HepG2 (cell line): ENCODE measurements at regions not wholly inside any gene's neighbourhood (a gene's known extent, or its start where the extent isn't known, plus 50 kb on each side); places are given as distances from the start of the nearest gene placed in this dataset.

Source experiments
- GABPA ChIP-seq, 2 experiments: IDR thresholded peaks; 2 replicates each; pipeline ENCODE4 v1.6.1; 2011 to 2016; ENCODE audit warnings: low read depth in 2 of 2, low read length in 1 of 2, missing biosample characterization in 1 of 2, missing genetic modification characterization in 1 of 2
- JUNB ChIP-seq: sonication (generic); formaldehyde crosslinking; IDR thresholded peaks from 2 replicates; pipeline ENCODE4 v1.8.0; 2022; ENCODE audit warnings: missing genetic modification reagents, mild to moderate bottlenecking, borderline replicate concordance
- KLF16 ChIP-seq, 2 experiments: sonication (generic) in 1 of 2; formaldehyde crosslinking in 1 of 2; IDR thresholded peaks; 2 replicates each; pipeline versions ENCODE4 v1.6.1 to v1.8.0; 2016 to 2023; ENCODE audit warnings: missing genetic modification reagents in 2 of 2, missing compliant biosample characterization in 1 of 2
- ZBTB20 ChIP-seq: sonication (generic); formaldehyde crosslinking; IDR thresholded peaks from 2 replicates; pipeline ENCODE4 v1.8.1; 2023; ENCODE audit warnings: missing genetic modification reagents, low read depth, mild to moderate bottlenecking, borderline replicate concordance
- ZFP90 ChIP-seq: sonication (generic); formaldehyde crosslinking; IDR thresholded peaks from 2 replicates; pipeline ENCODE4 v1.8.0; 2022; ENCODE audit warnings: missing genetic modification reagents, mild to moderate bottlenecking, inconsistent platforms, borderline replicate concordance
- ZNF484 ChIP-seq: sonication (generic); formaldehyde crosslinking; IDR thresholded peaks from 2 replicates; pipeline ENCODE4 v1.5.1; 2020; ENCODE audit warnings: mild to moderate bottlenecking, low read depth, missing genetic modification reagents, borderline replicate concordance
- ZNF530 ChIP-seq: sonication (generic); formaldehyde crosslinking; IDR thresholded peaks from 2 replicates; pipeline ENCODE4 v1.5.0; 2020; ENCODE audit warnings: low read depth, mild to moderate bottlenecking, missing genetic modification reagents
- ZNF737 ChIP-seq: sonication (generic); formaldehyde crosslinking; IDR thresholded peaks from 2 replicates; pipeline ENCODE4 v1.5.0; 2020; ENCODE audit warnings: missing genetic modification reagents, mild to moderate bottlenecking, borderline replicate concordance
- ZNF773 ChIP-seq: sonication (generic); formaldehyde crosslinking; IDR thresholded peaks from 2 replicates; pipeline ENCODE4 v1.4.0; 2020; ENCODE audit warnings: missing genetic modification reagents, borderline replicate concordance
- TF ChIP-seq, protein P1 (sequence below): sonication (generic); formaldehyde crosslinking; IDR thresholded peaks from 2 replicates; pipeline ENCODE4 v1.5.0; 2020; ENCODE audit warnings: mild to moderate bottlenecking, missing genetic modification reagents, moderate library complexity
- TF ChIP-seq, protein P2 (sequence below): IDR thresholded peaks from 2 replicates; pipeline ENCODE4 v1.6.1; 2012; ENCODE audit warnings: low read length, improper control_type of control experiment

DNA sequence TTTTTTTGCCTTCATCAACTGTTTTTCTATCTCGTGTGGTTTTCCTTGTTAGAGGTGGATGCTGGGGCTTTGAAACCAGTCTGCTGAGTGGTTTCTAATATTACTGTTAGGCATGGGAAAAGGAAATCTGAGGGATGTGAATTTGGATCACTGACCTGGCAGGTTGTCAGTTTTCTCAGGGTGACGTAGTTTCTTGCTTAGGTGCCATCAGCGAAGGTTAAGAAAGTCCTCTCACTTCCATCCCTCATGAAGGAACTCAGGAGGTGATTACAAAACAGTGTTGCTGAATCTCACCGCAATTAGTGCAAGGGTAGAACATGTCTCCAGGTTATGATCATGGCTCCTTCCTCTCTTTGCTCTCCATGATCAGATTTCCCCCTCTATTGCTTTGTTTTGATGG, 135.9 kb downstream of the SOX4 start:
- no peak for TF ChIP-seq KLF16 (CRISPR knock-in tag; IDR thresholded peaks at IDR 0.05)
- no peak for TF ChIP-seq ZNF737 (CRISPR knock-in tag)
- TF ChIP-seq GABPA (IDR thresholded peaks at IDR 0.05; ENCODE audit: low read depth, low read length), result no peak
- no peak for TF ChIP-seq GABPA (CRISPR knock-in tag; IDR thresholded peaks at IDR 0.05; ENCODE audit: low read depth)
- TF ChIP-seq ZNF530 (CRISPR knock-in tag), result no peak
- TF ChIP-seq, protein P1, sequence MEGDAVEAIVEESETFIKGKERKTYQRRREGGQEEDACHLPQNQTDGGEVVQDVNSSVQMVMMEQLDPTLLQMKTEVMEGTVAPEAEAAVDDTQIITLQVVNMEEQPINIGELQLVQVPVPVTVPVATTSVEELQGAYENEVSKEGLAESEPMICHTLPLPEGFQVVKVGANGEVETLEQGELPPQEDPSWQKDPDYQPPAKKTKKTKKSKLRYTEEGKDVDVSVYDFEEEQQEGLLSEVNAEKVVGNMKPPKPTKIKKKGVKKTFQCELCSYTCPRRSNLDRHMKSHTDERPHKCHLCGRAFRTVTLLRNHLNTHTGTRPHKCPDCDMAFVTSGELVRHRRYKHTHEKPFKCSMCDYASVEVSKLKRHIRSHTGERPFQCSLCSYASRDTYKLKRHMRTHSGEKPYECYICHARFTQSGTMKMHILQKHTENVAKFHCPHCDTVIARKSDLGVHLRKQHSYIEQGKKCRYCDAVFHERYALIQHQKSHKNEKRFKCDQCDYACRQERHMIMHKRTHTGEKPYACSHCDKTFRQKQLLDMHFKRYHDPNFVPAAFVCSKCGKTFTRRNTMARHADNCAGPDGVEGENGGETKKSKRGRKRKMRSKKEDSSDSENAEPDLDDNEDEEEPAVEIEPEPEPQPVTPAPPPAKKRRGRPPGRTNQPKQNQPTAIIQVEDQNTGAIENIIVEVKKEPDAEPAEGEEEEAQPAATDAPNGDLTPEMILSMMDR (CRISPR knock-in tag), result no peak
- no peak for TF ChIP-seq ZNF773 (CRISPR knock-in tag)
- no peak for TF ChIP-seq ZFP90
- no peak for TF ChIP-seq ZNF484 (CRISPR knock-in tag)
- no peak for TF ChIP-seq JUNB (CRISPR knock-in tag)
- no peak for TF ChIP-seq ZBTB20 (CRISPR knock-in tag)
- TF ChIP-seq, protein P2, sequence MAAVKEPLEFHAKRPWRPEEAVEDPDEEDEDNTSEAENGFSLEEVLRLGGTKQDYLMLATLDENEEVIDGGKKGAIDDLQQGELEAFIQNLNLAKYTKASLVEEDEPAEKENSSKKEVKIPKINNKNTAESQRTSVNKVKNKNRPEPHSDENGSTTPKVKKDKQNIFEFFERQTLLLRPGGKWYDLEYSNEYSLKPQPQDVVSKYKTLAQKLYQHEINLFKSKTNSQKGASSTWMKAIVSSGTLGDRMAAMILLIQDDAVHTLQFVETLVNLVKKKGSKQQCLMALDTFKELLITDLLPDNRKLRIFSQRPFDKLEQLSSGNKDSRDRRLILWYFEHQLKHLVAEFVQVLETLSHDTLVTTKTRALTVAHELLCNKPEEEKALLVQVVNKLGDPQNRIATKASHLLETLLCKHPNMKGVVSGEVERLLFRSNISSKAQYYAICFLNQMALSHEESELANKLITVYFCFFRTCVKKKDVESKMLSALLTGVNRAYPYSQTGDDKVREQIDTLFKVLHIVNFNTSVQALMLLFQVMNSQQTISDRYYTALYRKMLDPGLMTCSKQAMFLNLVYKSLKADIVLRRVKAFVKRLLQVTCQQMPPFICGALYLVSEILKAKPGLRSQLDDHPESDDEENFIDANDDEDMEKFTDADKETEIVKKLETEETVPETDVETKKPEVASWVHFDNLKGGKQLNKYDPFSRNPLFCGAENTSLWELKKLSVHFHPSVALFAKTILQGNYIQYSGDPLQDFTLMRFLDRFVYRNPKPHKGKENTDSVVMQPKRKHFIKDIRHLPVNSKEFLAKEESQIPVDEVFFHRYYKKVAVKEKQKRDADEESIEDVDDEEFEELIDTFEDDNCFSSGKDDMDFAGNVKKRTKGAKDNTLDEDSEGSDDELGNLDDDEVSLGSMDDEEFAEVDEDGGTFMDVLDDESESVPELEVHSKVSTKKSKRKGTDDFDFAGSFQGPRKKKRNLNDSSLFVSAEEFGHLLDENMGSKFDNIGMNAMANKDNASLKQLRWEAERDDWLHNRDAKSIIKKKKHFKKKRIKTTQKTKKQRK, result no peak
